SK-N-SH (cell line): ENCODE measurements at regions not wholly inside any gene's neighbourhood (a gene's known extent, or its start where the extent isn't known, plus 50 kb on each side); places are given as distances from the start of the nearest gene placed in this dataset.

Source experiments
- CTCF ChIA-PET: fragments of 300-600, 350-600 bp; formaldehyde crosslinking; extraction: SDS; loops from one replicate; lab custom pipeline; 2021; lab: Yijun Ruan, JAX
- POLR2A ChIA-PET: fragments of 350-600 bp; sonication (Branson Sonifier 250); formaldehyde crosslinking; extraction: SDS; loops from one replicate; lab custom pipeline; 2020; ENCODE audit warnings: antibody characterized with exemption, inconsistent platforms; lab: Yijun Ruan, JAX
- DNase-seq: peaks from one replicate; pipeline ENCODE4 v3.0.0; 2012
- H2AFZ ChIP-seq: fragments of 200-600 bp; sonication (generic); 2 replicates; pipeline ENCODE4 v1.8.1; 2016; ENCODE audit warnings: antibody characterized with exemption, mild to moderate bottlenecking, low read depth
- H3F3A ChIP-seq: fragments of 200-600 bp; sonication (generic); replicated peaks from 2 replicates; pipeline ENCODE3; 2016; ENCODE audit warnings: antibody characterized with exemption, mild to moderate bottlenecking; ENCODE audit not compliant: insufficient read depth
- H3K27ac ChIP-seq, 2 experiments: fragments of 200-500 bp in 1 of 2; fragments of 200-600 bp in 1 of 2; sonication (Bioruptor generic) in 1 of 2; sonication (generic), shearing (Covaris generic) in 1 of 2; 2 replicates each; pipeline versions ENCODE4 v1.5.1 to v1.6.1; 2014 to 2016; ENCODE audit warnings: low read depth in 2 of 2, inconsistent platforms in 1 of 2, low read length in 1 of 2, mild to moderate bottlenecking in 1 of 2, mixed read lengths in 1 of 2
- H3K27me3 ChIP-seq: fragments of 200-600 bp; sonication (generic), shearing (Covaris generic); 2 replicates; pipeline ENCODE4 v1.6.1; 2016; ENCODE audit warnings: mixed run types; ENCODE audit not compliant: insufficient read depth
- H3K36me3 ChIP-seq, 2 experiments: fragments of 200-500 bp in 1 of 2; fragments of 200-600 bp in 1 of 2; sonication (Bioruptor generic) in 1 of 2; sonication (generic) in 1 of 2; replicated peaks in 1 of 2; 2 replicates each; pipeline versions ENCODE3 to v1.5.1; 2014 to 2016; ENCODE audit warnings: low read length in 1 of 2, mild to moderate bottlenecking in 1 of 2; ENCODE audit not compliant: insufficient read depth in 2 of 2, control insufficient read depth in 1 of 2
- H3K4me1 ChIP-seq, 2 experiments: fragments of 200-500 bp in 1 of 2; fragments of 200-600 bp in 1 of 2; sonication (Bioruptor generic) in 1 of 2; sonication (generic), shearing (Covaris generic) in 1 of 2; 2 replicates each; pipeline versions ENCODE4 v1.5.1 to v1.6.1; 2014 to 2016; ENCODE audit warnings: low read depth in 1 of 2, low read length in 1 of 2, mixed run types in 1 of 2; ENCODE audit not compliant: insufficient read depth in 2 of 2, control insufficient read depth in 1 of 2
- H3K4me2 ChIP-seq: fragments of 200-600 bp; sonication (generic), shearing (Covaris generic); 2 replicates; pipeline ENCODE4 v1.6.1; 2017; ENCODE audit warnings: mixed run types
- H3K4me3 ChIP-seq, 2 experiments: fragments of 200-500 bp in 1 of 2; fragments of 200-600 bp in 1 of 2; sonication (Bioruptor generic) in 1 of 2; sonication (generic), shearing (Covaris generic) in 1 of 2; 2 replicates each; pipeline versions ENCODE4 v1.5.1 to v1.8.1; 2014 to 2016; ENCODE audit warnings: low read depth in 2 of 2, inconsistent platforms in 1 of 2, low read length in 1 of 2, mild to moderate bottlenecking in 1 of 2, mixed read lengths in 1 of 2, moderate library complexity in 1 of 2
- H3K79me2 ChIP-seq: fragments of 200-600 bp; sonication (generic); 2 replicates; pipeline ENCODE4 v1.8.1; 2017; ENCODE audit warnings: mild to moderate bottlenecking; ENCODE audit not compliant: insufficient read depth
- H3K9ac ChIP-seq: fragments of 200-600 bp; sonication (generic); 2 replicates; pipeline ENCODE4 v1.6.1; 2017; ENCODE audit warnings: mixed run types
- H3K9me2 ChIP-seq: fragments of 200-600 bp; sonication (generic); 2 replicates; pipeline ENCODE4 v1.6.1; 2017; ENCODE audit warnings: mixed run types
- H3K9me3 ChIP-seq: fragments of 200-600 bp; sonication (generic); 2 replicates; pipeline ENCODE4 v1.6.1; 2017; ENCODE audit warnings: mixed run types, mild to moderate bottlenecking, moderate library complexity
- H4K20me1 ChIP-seq: fragments of 200-600 bp; sonication (generic); 2 replicates; pipeline ENCODE4 v1.6.1; 2017; ENCODE audit warnings: mild to moderate bottlenecking, mixed run types; ENCODE audit not compliant: insufficient read depth
- EZH2phosphoT487 ChIP-seq: fragments of 200-600 bp; sonication (generic); IDR thresholded peaks from 2 replicates; pipeline ENCODE4 v1.6.1; 2017; ENCODE audit warnings: low read depth, mixed run types, mild to moderate bottlenecking, antibody characterized with exemption, moderate library complexity, borderline replicate concordance
- GATA2 ChIP-seq: sonication (generic); formaldehyde crosslinking; IDR thresholded peaks from 2 replicates; pipeline ENCODE4 v1.5.0; 2020; ENCODE audit warnings: mild to moderate bottlenecking, missing genetic modification reagents
- IRF3 ChIP-seq: fragments of 150-350 bp; IDR thresholded peaks from 2 replicates; pipeline ENCODE4 v1.6.1; 2016; ENCODE audit warnings: mild to moderate bottlenecking, low read depth, low read length
- MEF2A ChIP-seq: IDR thresholded peaks from 2 replicates; pipeline ENCODE4 v1.4.0; 2012; ENCODE audit warnings: low read depth, borderline replicate concordance
- NFIC ChIP-seq: IDR thresholded peaks from 2 replicates; pipeline ENCODE4 v1.4.0; 2012; ENCODE audit warnings: borderline replicate concordance
- POLR2AphosphoS5 ChIP-seq: IDR thresholded peaks from 2 replicates; pipeline ENCODE4 v1.6.1; 2012; ENCODE audit warnings: low read depth, low read length
- RCOR1 ChIP-seq: fragments of 150-350 bp; IDR thresholded peaks from 2 replicates; pipeline ENCODE4 v1.6.1; 2017; ENCODE audit warnings: antibody characterized with exemption, low read length
- RFX5 ChIP-seq: IDR thresholded peaks from 2 replicates; pipeline ENCODE4 v1.6.1; 2012; ENCODE audit warnings: mild to moderate bottlenecking, improper control_type of control experiment, low read length
- RXRA ChIP-seq: IDR thresholded peaks from 2 replicates; pipeline ENCODE4 v1.4.0; 2012; ENCODE audit warnings: low read depth, mild to moderate bottlenecking, borderline replicate concordance
- TEAD4 ChIP-seq: IDR thresholded peaks from 2 replicates; pipeline ENCODE4 v1.4.0; 2012; ENCODE audit warnings: mild to moderate bottlenecking, borderline replicate concordance; ENCODE audit not compliant: insufficient read depth
- USF2 ChIP-seq: fragments of 150-350 bp; IDR thresholded peaks from 2 replicates; pipeline ENCODE4 v1.6.1; 2017; ENCODE audit warnings: antibody characterized with exemption, low read length, low read depth, borderline replicate concordance
- TF ChIP-seq, protein P1 (sequence below): IDR thresholded peaks from 2 replicates; pipeline ENCODE4 v1.6.1; 2012; ENCODE audit warnings: mild to moderate bottlenecking, low read depth, low read length, moderate library complexity
- TF ChIP-seq, protein P2 (sequence below): IDR thresholded peaks from 2 replicates; pipeline ENCODE4 v1.4.0; 2012; ENCODE audit warnings: low read depth
- TF ChIP-seq, protein P3 (sequence below): IDR thresholded peaks from 2 replicates; pipeline ENCODE4 v1.4.0; 2012; ENCODE audit warnings: low read depth, borderline replicate concordance
- TF ChIP-seq, protein P4 (sequence below): IDR thresholded peaks from 2 replicates; pipeline ENCODE4; 2012
- TF ChIP-seq, protein P5 (sequence below): IDR thresholded peaks from 2 replicates; pipeline ENCODE4 v1.4.0; 2012; ENCODE audit warnings: low read depth, borderline replicate concordance

GRCh38 chrX:10350221-10350620, 193.4 kb downstream of the CLCN4 start:
- Histone ChIP-seq H4K20me1 (no peaks in the 10 kb centered on the region), H3K79me2 (no peaks in the 10 kb centered on the region), H3F3A (no peaks in the 10 kb centered on the region), H3K27ac (no peak overlapping the region), H3K4me2 (no peak overlapping the region), H3K9me2 (no peaks in the 10 kb centered on the region), H3K9ac (no peak overlapping the region), H3K27me3 (no peaks in the 10 kb centered on the region), H3K4me1 (no peaks in the 10 kb centered on the region), H3K9me3 (no peaks in the 10 kb centered on the region), H3K4me3 (no peak overlapping the region), H3K36me3 (no peaks in the 10 kb centered on the region), H2AFZ (no peak overlapping the region)
- POLR2A ChIA-PET = no interaction called here
- CTCF ChIA-PET = no interaction called here
- no peak for DNase-seq
- TF ChIP-seq, protein P1, sequence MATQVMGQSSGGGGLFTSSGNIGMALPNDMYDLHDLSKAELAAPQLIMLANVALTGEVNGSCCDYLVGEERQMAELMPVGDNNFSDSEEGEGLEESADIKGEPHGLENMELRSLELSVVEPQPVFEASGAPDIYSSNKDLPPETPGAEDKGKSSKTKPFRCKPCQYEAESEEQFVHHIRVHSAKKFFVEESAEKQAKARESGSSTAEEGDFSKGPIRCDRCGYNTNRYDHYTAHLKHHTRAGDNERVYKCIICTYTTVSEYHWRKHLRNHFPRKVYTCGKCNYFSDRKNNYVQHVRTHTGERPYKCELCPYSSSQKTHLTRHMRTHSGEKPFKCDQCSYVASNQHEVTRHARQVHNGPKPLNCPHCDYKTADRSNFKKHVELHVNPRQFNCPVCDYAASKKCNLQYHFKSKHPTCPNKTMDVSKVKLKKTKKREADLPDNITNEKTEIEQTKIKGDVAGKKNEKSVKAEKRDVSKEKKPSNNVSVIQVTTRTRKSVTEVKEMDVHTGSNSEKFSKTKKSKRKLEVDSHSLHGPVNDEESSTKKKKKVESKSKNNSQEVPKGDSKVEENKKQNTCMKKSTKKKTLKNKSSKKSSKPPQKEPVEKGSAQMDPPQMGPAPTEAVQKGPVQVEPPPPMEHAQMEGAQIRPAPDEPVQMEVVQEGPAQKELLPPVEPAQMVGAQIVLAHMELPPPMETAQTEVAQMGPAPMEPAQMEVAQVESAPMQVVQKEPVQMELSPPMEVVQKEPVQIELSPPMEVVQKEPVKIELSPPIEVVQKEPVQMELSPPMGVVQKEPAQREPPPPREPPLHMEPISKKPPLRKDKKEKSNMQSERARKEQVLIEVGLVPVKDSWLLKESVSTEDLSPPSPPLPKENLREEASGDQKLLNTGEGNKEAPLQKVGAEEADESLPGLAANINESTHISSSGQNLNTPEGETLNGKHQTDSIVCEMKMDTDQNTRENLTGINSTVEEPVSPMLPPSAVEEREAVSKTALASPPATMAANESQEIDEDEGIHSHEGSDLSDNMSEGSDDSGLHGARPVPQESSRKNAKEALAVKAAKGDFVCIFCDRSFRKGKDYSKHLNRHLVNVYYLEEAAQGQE = no peak
- no peak for TF ChIP-seq NFIC
- TF ChIP-seq RCOR1 = no peak
- no peak for TF ChIP-seq TEAD4
- TF ChIP-seq IRF3 = no peak
- TF ChIP-seq, protein P2, sequence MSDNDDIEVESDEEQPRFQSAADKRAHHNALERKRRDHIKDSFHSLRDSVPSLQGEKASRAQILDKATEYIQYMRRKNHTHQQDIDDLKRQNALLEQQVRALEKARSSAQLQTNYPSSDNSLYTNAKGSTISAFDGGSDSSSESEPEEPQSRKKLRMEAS = no peak
- TF ChIP-seq, protein P3, sequence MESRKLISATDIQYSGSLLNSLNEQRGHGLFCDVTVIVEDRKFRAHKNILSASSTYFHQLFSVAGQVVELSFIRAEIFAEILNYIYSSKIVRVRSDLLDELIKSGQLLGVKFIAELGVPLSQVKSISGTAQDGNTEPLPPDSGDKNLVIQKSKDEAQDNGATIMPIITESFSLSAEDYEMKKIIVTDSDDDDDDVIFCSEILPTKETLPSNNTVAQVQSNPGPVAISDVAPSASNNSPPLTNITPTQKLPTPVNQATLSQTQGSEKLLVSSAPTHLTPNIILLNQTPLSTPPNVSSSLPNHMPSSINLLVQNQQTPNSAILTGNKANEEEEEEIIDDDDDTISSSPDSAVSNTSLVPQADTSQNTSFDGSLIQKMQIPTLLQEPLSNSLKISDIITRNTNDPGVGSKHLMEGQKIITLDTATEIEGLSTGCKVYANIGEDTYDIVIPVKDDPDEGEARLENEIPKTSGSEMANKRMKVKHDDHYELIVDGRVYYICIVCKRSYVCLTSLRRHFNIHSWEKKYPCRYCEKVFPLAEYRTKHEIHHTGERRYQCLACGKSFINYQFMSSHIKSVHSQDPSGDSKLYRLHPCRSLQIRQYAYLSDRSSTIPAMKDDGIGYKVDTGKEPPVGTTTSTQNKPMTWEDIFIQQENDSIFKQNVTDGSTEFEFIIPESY = no peak
- TF ChIP-seq, protein P4, sequence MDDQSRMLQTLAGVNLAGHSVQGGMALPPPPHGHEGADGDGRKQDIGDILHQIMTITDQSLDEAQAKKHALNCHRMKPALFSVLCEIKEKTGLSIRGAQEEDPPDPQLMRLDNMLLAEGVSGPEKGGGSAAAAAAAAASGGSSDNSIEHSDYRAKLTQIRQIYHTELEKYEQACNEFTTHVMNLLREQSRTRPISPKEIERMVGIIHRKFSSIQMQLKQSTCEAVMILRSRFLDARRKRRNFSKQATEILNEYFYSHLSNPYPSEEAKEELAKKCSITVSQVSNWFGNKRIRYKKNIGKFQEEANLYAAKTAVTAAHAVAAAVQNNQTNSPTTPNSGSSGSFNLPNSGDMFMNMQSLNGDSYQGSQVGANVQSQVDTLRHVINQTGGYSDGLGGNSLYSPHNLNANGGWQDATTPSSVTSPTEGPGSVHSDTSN = no peak
- no peak for TF ChIP-seq GATA2 (CRISPR knock-in tag)
- TF ChIP-seq, protein P5, sequence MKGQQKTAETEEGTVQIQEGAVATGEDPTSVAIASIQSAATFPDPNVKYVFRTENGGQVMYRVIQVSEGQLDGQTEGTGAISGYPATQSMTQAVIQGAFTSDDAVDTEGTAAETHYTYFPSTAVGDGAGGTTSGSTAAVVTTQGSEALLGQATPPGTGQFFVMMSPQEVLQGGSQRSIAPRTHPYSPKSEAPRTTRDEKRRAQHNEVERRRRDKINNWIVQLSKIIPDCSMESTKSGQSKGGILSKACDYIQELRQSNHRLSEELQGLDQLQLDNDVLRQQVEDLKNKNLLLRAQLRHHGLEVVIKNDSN = no peak
- TF ChIP-seq EZH2phosphoT487 = no peak
- TF ChIP-seq MEF2A = no peak
- TF ChIP-seq RFX5 = no peak
- TF ChIP-seq USF2 = no peak
- no peak for TF ChIP-seq POLR2AphosphoS5
- TF ChIP-seq RXRA = no peak
